ENCODE measurements at regions not wholly inside any gene's neighbourhood (a gene's known extent, or its start where the extent isn't known, plus 50 kb on each side); places are given as distances from the start of the nearest gene placed in this dataset.

DNA sequence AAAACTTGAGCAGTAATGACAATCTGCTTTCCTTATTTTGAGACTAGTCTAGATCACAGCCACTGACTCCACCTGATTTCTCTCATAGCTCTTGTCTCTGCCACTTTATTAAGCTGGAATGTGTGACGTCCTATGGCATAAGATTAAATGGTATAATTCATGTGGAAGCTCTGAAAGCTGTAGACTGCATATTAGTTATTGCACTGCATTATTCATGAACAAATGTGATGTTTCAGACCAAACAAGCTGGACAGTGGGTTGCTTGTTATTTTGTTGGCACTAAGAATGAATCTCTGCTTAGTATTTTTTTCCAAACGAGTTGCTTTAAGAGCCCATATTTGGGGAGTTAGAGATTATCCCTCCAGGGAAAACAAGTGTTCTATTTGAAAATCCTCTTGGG lies 1218.5 kb downstream of the SUCLG1 start:
- no peaks in the 10 kb centered on the region for H3K4me1 ChIP-seq
- H3K27ac ChIP-seq = no peak overlapping the region
- no peak for DNase-seq (ENCODE audit: low read depth in 1 of 2, low spot score in 1 of 2)
- 3% methylated on average over 2 of the region's 2 CpGs for WGBS (ENCODE audit: missing lambda C conversion rate)
- H3K4me3 ChIP-seq = no peak overlapping the region
- no peak for FAIRE-seq
- H3K4me2 ChIP-seq = no peak overlapping the region
- no peaks in the 10 kb centered on the region; the same call in 2 of the 3 replicates for H3K9me3 ChIP-seq
- ChIA-PET CTCF (no interaction called here), POLR2A (no interaction called here)
- no peak for ATAC-seq
- TF ChIP-seq JUN (IDR thresholded peaks at IDR 0.05) (no peak), FOSL2 (IDR thresholded peaks at IDR 0.05) (no peak), FOSL2 (CRISPR knock-in tag; IDR thresholded peaks at IDR 0.05) (no peak), TFCP2L1 (CRISPR knock-in tag; IDR thresholded peaks at IDR 0.05) (no peak), POLR2A (IDR thresholded peaks at IDR 0.05; ENCODE audit: low read length) (no peak), FOSB (CRISPR knock-in tag; IDR thresholded peaks at IDR 0.05) (no peak), KDM1A (IDR thresholded peaks at IDR 0.05; ENCODE audit: low read depth) (no peak), CHD2 (IDR thresholded peaks at IDR 0.05; ENCODE audit: low read length, partially characterized antibody) (no peak), CBX2 (IDR thresholded peaks at IDR 0.05; ENCODE audit: borderline replicate concordance, low read depth) (no peak), KDM5A (IDR thresholded peaks at IDR 0.05) (no peak), HES2 (IDR thresholded peaks at IDR 0.05) (no peak), ESRRA (IDR thresholded peaks at IDR 0.05; ENCODE audit: borderline replicate concordance, low read length) (no peak), CEBPB (IDR thresholded peaks at IDR 0.05) (no peak), SMC3 (IDR thresholded peaks at IDR 0.05) (no peak), CBX8 (IDR thresholded peaks at IDR 0.05) (no peak)
- TF ChIP-seq, protein P1, sequence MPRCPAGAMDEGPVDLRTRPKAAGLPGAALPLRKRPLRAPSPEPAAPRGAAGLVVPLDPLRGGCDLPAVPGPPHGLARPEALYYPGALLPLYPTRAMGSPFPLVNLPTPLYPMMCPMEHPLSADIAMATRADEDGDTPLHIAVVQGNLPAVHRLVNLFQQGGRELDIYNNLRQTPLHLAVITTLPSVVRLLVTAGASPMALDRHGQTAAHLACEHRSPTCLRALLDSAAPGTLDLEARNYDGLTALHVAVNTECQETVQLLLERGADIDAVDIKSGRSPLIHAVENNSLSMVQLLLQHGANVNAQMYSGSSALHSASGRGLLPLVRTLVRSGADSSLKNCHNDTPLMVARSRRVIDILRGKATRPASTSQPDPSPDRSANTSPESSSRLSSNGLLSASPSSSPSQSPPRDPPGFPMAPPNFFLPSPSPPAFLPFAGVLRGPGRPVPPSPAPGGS (IDR thresholded peaks at IDR 0.05) = no peak
- TF ChIP-seq, protein P2, sequence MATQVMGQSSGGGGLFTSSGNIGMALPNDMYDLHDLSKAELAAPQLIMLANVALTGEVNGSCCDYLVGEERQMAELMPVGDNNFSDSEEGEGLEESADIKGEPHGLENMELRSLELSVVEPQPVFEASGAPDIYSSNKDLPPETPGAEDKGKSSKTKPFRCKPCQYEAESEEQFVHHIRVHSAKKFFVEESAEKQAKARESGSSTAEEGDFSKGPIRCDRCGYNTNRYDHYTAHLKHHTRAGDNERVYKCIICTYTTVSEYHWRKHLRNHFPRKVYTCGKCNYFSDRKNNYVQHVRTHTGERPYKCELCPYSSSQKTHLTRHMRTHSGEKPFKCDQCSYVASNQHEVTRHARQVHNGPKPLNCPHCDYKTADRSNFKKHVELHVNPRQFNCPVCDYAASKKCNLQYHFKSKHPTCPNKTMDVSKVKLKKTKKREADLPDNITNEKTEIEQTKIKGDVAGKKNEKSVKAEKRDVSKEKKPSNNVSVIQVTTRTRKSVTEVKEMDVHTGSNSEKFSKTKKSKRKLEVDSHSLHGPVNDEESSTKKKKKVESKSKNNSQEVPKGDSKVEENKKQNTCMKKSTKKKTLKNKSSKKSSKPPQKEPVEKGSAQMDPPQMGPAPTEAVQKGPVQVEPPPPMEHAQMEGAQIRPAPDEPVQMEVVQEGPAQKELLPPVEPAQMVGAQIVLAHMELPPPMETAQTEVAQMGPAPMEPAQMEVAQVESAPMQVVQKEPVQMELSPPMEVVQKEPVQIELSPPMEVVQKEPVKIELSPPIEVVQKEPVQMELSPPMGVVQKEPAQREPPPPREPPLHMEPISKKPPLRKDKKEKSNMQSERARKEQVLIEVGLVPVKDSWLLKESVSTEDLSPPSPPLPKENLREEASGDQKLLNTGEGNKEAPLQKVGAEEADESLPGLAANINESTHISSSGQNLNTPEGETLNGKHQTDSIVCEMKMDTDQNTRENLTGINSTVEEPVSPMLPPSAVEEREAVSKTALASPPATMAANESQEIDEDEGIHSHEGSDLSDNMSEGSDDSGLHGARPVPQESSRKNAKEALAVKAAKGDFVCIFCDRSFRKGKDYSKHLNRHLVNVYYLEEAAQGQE (IDR thresholded peaks at IDR 0.05) = no peak

GRCh38 chr2:83238111-83238510 lies 1221.0 kb downstream of the SUCLG1 start:
- no peak overlapping the region for H3K4me3 ChIP-seq
- no peaks in the 10 kb centered on the region for H3K4me1 ChIP-seq
- WGBS (ENCODE audit: missing lambda C conversion rate) = 14% methylated on average over 2 of the region's 2 CpGs
- no peaks in the 10 kb centered on the region; the same call in 1 of the 3 replicates for H3K9me3 ChIP-seq
- no peak for ATAC-seq
- TF ChIP-seq FOSL2 (IDR thresholded peaks at IDR 0.05) = no peak
- TF ChIP-seq FOSL2 (CRISPR knock-in tag; IDR thresholded peaks at IDR 0.05) = no peak
- TF ChIP-seq CHD2 (IDR thresholded peaks at IDR 0.05; ENCODE audit: low read length, partially characterized antibody) = no peak
- no peak for TF ChIP-seq ZNF302 (CRISPR knock-in tag; IDR thresholded peaks at IDR 0.05)
- no peak for TF ChIP-seq HOXA7 (CRISPR knock-in tag; IDR thresholded peaks at IDR 0.05)
- no peak for TF ChIP-seq RARB (CRISPR knock-in tag; IDR thresholded peaks at IDR 0.05)
- no peak for TF ChIP-seq RFX5 (IDR thresholded peaks at IDR 0.05)
- no peak for TF ChIP-seq CBX2 (IDR thresholded peaks at IDR 0.05; ENCODE audit: borderline replicate concordance, low read depth)
- no peak for TF ChIP-seq MAFK (IDR thresholded peaks at IDR 0.05; ENCODE audit: partially characterized antibody)
- no peak for TF ChIP-seq EHF (CRISPR knock-in tag; IDR thresholded peaks at IDR 0.05)
- POLR2A ChIA-PET = no interaction called here
- no peak for FAIRE-seq
- H3K4me2 ChIP-seq = no peak overlapping the region
- no peak overlapping the region for H3K27ac ChIP-seq
- CTCF ChIA-PET = no interaction called here
- no peak for DNase-seq (ENCODE audit: low read depth in 1 of 2, low spot score in 1 of 2)
